Endothelial cell (in vitro differentiated cells): ENCODE measurements at regions not wholly inside any gene's neighbourhood (a gene's known extent, or its start where the extent isn't known, plus 50 kb on each side); places are given as distances from the start of the nearest gene placed in this dataset.
A peak's percentile ranks its signal among the peaks of the same experiment; 100 is the strongest.

ENCODE experiments used
- DNase-seq: peaks from one replicate; pipeline ENCODE4 v3.0.0; 2021; ENCODE audit warnings: low spot score
- H3K27ac Mint-ChIP-seq: one replicate; pipeline ENCODE4 v1.8.0; 2021; ENCODE audit warnings: mixed read lengths, inconsistent platforms; ENCODE audit not compliant: unreplicated experiment
- H3K27me3 Mint-ChIP-seq: one replicate; pipeline ENCODE4 v1.8.0; 2021; ENCODE audit warnings: mild to moderate bottlenecking, moderate library complexity, mixed read lengths, inconsistent platforms; ENCODE audit not compliant: unreplicated experiment
- H3K36me3 Mint-ChIP-seq: one replicate; pipeline ENCODE4 v1.8.0; 2021; ENCODE audit warnings: mild to moderate bottlenecking, low read depth, mixed read lengths, inconsistent platforms; ENCODE audit not compliant: unreplicated experiment
- H3K4me1 Mint-ChIP-seq: one replicate; pipeline ENCODE4 v1.8.0; 2021; ENCODE audit warnings: mild to moderate bottlenecking, mixed read lengths, inconsistent platforms; ENCODE audit not compliant: unreplicated experiment
- H3K4me3 Mint-ChIP-seq: one replicate; pipeline ENCODE4 v1.8.0; 2021; ENCODE audit warnings: mild to moderate bottlenecking, mixed read lengths, inconsistent platforms; ENCODE audit not compliant: unreplicated experiment
- H3K9me3 Mint-ChIP-seq: one replicate; pipeline ENCODE4 v1.8.0; 2021; ENCODE audit warnings: mixed read lengths, inconsistent platforms; ENCODE audit not compliant: unreplicated experiment
- CTCF ChIP-seq: fragments of 200-600 bp; sonication (generic); IDR thresholded peaks from one replicate; pipeline ENCODE4 v1.5.0; 2021; ENCODE audit warnings: antibody characterized with exemption; ENCODE audit not compliant: unreplicated experiment

- Mint-ChIP-seq H3K27me3 (no peaks in the 10 kb centered on the region), H3K4me3 (no peak overlapping the region), H3K4me1 (no peaks in the 10 kb centered on the region), H3K27ac (no peak overlapping the region), H3K36me3 (no peaks in the 10 kb centered on the region), H3K9me3 (no peaks in the 10 kb centered on the region)
- no peak for DNase-seq
- no peak for TF ChIP-seq CTCF
These were observed 82.4 kb upstream of the ZIC3 start for GRCh38 chrX:137483554-137483953.

DNA sequence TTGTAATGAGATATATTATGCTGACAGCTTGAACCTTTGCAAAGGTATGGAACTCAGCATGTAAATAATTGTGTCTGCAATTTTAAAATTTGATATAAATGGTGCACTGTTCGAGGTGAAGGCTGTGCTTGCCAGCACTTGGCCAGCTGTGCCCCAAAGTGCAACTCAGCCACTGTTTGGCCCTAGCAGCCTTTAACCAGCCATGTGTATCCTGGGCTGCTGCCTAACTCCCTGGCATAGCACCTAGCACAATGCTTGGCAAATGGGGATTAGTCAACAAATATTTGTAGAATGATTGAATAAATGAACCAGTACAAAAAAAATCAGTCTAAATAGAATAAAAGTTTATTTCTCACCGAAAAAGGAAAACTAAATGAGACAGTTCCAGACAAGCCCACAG is 83.8 kb upstream of the ZIC3 start:
- Mint-ChIP-seq H3K4me3 (no peak overlapping the region), H3K4me1 (no peaks in the 10 kb centered on the region), H3K36me3 (no peaks in the 10 kb centered on the region), H3K27me3 (no peaks in the 10 kb centered on the region), H3K27ac (no peak overlapping the region), H3K9me3 (no peaks in the 10 kb centered on the region)
- no peak for TF ChIP-seq CTCF
- no peak for DNase-seq

DNA sequence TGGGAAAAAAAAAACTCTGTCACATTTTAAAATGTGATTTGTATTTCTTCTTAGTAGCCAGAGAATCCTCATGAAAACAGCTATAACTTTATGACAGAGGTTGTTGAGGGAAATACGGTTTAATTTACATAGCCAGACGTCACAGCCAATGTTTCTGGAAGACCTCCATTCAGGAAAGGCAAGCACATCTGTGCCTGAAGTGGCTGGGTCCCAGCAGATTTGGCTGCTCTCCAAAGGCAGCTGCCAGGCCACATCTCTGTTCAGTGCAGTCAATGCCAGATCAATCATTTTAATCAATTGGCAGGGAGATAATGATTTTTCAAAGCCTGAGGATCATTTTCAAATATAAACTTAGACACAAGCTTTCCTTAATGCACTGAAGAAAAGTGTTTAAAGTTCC is 86.5 kb upstream of the ZIC3 start:
- DNase-seq, result no peak
- Mint-ChIP-seq H3K27me3 (no peaks in the 10 kb centered on the region), H3K36me3 (no peaks in the 10 kb centered on the region), H3K27ac (no peak overlapping the region), H3K4me3 (no peak overlapping the region), H3K9me3 (no peaks in the 10 kb centered on the region), H3K4me1 (no peaks in the 10 kb centered on the region)
- TF ChIP-seq CTCF, result no peak

- Mint-ChIP-seq H3K4me3 (no peak overlapping the region), H3K4me1 (no peaks in the 10 kb centered on the region), H3K9me3 (no peaks in the 10 kb centered on the region), H3K27me3 (no peaks in the 10 kb centered on the region), H3K27ac (no peak overlapping the region), H3K36me3 (no peaks in the 10 kb centered on the region)
- TF ChIP-seq CTCF, result no peak
- no peak for DNase-seq
These were observed 124.2 kb upstream of the ZIC3 start for GRCh38 chrX:137441711-137442110.

DNA sequence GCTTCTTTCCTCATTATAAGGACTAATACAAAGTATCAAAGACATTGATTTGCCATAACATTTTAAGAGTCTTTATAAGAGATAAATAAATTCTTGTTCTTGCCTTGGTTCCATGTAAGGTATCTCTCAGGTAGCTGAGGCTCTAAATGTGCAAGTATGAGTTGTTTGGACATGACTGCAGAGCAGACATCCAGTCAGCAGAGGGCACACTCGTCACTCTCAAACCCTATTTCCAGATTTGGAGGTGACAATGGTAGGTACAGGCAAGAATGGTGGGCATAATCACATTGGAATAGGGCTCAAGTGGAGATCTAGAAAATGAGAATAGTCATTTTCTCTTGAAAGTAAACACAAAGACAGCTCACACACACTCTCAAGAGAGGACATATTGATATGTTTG is 133.3 kb upstream of the ZIC3 start:
- no peak overlapping the region for H3K27ac Mint-ChIP-seq
- peaks cover 3% of the 10 kb centered on the region for H3K4me1 Mint-ChIP-seq
- H3K27me3 Mint-ChIP-seq, result no peaks in the 10 kb centered on the region
- H3K9me3 Mint-ChIP-seq, result no peaks in the 10 kb centered on the region
- no peaks in the 10 kb centered on the region for H3K36me3 Mint-ChIP-seq
- H3K4me3 Mint-ChIP-seq, result no peak overlapping the region
- peak; percentile 46 for TF ChIP-seq CTCF
- peak; percentile 40 for DNase-seq
